MCF 10A (cell line): ENCODE measurements at regions not wholly inside any gene's neighbourhood (a gene's known extent, or its start where the extent isn't known, plus 50 kb on each side); places are given as distances from the start of the nearest gene placed in this dataset.

Experiments
- BruUV-seq: library from RNA; stranded (reverse); fragments of 400-500 nt; replicated peaks from 2 replicates; lab custom pipeline; 2021; lab: Mats Ljungman, UMichigan
- CTCF ChIA-PET: fragments of 300-600 bp; sonication (Branson Sonifier 250); formaldehyde crosslinking; extraction: SDS; loops from one replicate; lab custom pipeline; 2021; ENCODE audit warnings: antibody characterized with exemption, inconsistent platforms; lab: Yijun Ruan, JAX
- POLR2A ChIA-PET: fragments of 300-600, 350-650 bp; sonication (Branson Sonifier 250); formaldehyde crosslinking; extraction: SDS; loops from one replicate; lab custom pipeline; 2020; ENCODE audit warnings: antibody characterized with exemption, inconsistent platforms; lab: Yijun Ruan, JAX
- DNase-seq: peaks from one replicate; pipeline ENCODE4 v3.0.0-alpha.2; 2018; ENCODE audit not compliant: unreplicated experiment
- H3K27ac Mint-ChIP-seq: one replicate; pipeline ENCODE4 v1.8.0; 2022; ENCODE audit warnings: mild to moderate bottlenecking, low read depth, mixed read lengths; ENCODE audit not compliant: unreplicated experiment
- H3K27me3 Mint-ChIP-seq: one replicate; pipeline ENCODE4 v1.8.0; 2022; ENCODE audit warnings: mixed read lengths; ENCODE audit not compliant: insufficient read depth, unreplicated experiment
- H3K36me3 Mint-ChIP-seq: one replicate; pipeline ENCODE4 v1.8.0; 2022; ENCODE audit warnings: mild to moderate bottlenecking, moderate library complexity, mixed read lengths; ENCODE audit not compliant: insufficient read depth, unreplicated experiment
- H3K4me1 Mint-ChIP-seq: one replicate; pipeline ENCODE4 v1.8.0; 2022; ENCODE audit warnings: mixed read lengths; ENCODE audit not compliant: insufficient read depth, unreplicated experiment
- H3K4me3 Mint-ChIP-seq: one replicate; pipeline ENCODE4 v1.8.0; 2022; ENCODE audit warnings: mild to moderate bottlenecking, moderate library complexity, mixed read lengths; ENCODE audit not compliant: unreplicated experiment
- H3K9me3 Mint-ChIP-seq: one replicate; pipeline ENCODE4 v1.8.0; 2022; ENCODE audit warnings: mixed read lengths; ENCODE audit not compliant: unreplicated experiment
- intact Hi-C: fragments of 100-400 bp; cut with micrococcal nuclease; formaldehyde crosslinking; loops from 2 replicates; pipeline ENCODE4 v1.14.1; 2022
- TF ChIP-seq, protein P1 (sequence below): fragments of 200-600 bp; IDR thresholded peaks from one replicate; pipeline ENCODE4 v1.8.0; 2022; ENCODE audit warnings: antibody characterized with exemption, mild to moderate bottlenecking; ENCODE audit not compliant: unreplicated experiment

- Mint-ChIP-seq H3K27ac (no peak overlapping the region), H3K4me3 (no peak overlapping the region), H3K36me3 (no peaks in the 10 kb centered on the region), H3K27me3 (peaks cover 14% of the 10 kb centered on the region), H3K9me3 (no peaks in the 10 kb centered on the region), H3K4me1 (no peaks in the 10 kb centered on the region)
- TF ChIP-seq, protein P1, sequence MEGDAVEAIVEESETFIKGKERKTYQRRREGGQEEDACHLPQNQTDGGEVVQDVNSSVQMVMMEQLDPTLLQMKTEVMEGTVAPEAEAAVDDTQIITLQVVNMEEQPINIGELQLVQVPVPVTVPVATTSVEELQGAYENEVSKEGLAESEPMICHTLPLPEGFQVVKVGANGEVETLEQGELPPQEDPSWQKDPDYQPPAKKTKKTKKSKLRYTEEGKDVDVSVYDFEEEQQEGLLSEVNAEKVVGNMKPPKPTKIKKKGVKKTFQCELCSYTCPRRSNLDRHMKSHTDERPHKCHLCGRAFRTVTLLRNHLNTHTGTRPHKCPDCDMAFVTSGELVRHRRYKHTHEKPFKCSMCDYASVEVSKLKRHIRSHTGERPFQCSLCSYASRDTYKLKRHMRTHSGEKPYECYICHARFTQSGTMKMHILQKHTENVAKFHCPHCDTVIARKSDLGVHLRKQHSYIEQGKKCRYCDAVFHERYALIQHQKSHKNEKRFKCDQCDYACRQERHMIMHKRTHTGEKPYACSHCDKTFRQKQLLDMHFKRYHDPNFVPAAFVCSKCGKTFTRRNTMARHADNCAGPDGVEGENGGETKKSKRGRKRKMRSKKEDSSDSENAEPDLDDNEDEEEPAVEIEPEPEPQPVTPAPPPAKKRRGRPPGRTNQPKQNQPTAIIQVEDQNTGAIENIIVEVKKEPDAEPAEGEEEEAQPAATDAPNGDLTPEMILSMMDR, result no peak
- intact Hi-C loops, result no loop called here
- no peak for DNase-seq
- BruUV-seq, result no TSS peak
- POLR2A ChIA-PET, result interaction anchor here (1.1 kb wide), 1 partner anchor 9 kb away, joined by 3 read pairs; no protein-coding TSS in a partner anchor
- CTCF ChIA-PET, result no interaction called here
Observed at GRCh38 chr10:125505648-125506047, 177.3 kb downstream of the TEX36 start.

DNA sequence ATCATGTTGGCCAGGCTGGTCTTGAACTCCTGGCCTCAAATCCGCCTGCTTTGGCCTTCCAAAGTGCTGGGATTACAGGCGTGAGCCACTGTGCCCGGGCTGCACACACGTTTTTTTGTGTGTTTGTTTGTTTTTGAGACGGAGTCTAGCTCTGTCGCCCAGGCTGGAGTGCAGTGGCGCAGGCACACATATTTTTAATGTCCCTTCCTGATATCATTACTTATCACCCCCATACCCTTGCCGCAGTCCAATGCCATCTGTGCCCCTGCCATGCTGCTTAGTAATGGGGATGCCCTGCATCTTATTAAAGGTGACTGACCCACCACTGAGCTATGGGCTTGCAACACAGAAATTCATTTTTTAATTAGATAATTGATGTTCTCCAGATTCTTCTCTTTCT is 180.7 kb downstream of the TEX36 start:
- Mint-ChIP-seq H3K36me3 (no peaks in the 10 kb centered on the region), H3K4me1 (no peaks in the 10 kb centered on the region), H3K27ac (no peak overlapping the region), H3K9me3 (no peaks in the 10 kb centered on the region), H3K4me3 (no peak overlapping the region), H3K27me3 (peaks cover 45% of the 10 kb centered on the region)
- BruUV-seq, result no TSS peak
- CTCF ChIA-PET, result interaction anchor here (0.7 to 1.2 kb wide), 3 partner anchors 12 to 229 kb away, joined by 4 to 6 read pairs (median 4); no protein-coding TSS in a partner anchor
- POLR2A ChIA-PET, result no interaction called here
- TF ChIP-seq, protein P1, result no peak
- DNase-seq, result no peak
- intact Hi-C loops, result no loop called here

- intact Hi-C loops, result no loop called here
- CTCF ChIA-PET, result no interaction called here
- Mint-ChIP-seq H3K36me3 (no peaks in the 10 kb centered on the region), H3K9me3 (no peaks in the 10 kb centered on the region), H3K4me1 (no peaks in the 10 kb centered on the region), H3K27ac (no peak overlapping the region), H3K27me3 (peaks cover 100% of the 10 kb centered on the region), H3K4me3 (no peak overlapping the region)
- BruUV-seq, result no TSS peak
- POLR2A ChIA-PET, result interaction anchor here (1.6 kb wide), 1 partner anchor 11 kb away, joined by 3 read pairs; no protein-coding TSS in a partner anchor
- no peak for DNase-seq
- TF ChIP-seq, protein P1, result no peak
Observed at GRCh38 chr10:125495386-125495785, 187.6 kb downstream of the TEX36 start.

- H3K4me3 Mint-ChIP-seq, result no peak overlapping the region
- H3K27me3 Mint-ChIP-seq, result peaks cover 100% of the 10 kb centered on the region
- BruUV-seq, result no TSS peak
- no peaks in the 10 kb centered on the region for H3K36me3 Mint-ChIP-seq
- H3K4me1 Mint-ChIP-seq, result no peaks in the 10 kb centered on the region
- TF ChIP-seq, protein P1, result no peak
- no peak overlapping the region for H3K27ac Mint-ChIP-seq
- ChIA-PET CTCF (no interaction called here), POLR2A (interaction anchor here (1.6 kb wide), 1 partner anchor 12 kb away, joined by 3 read pairs; no protein-coding TSS in a partner anchor)
- no peak for DNase-seq
- intact Hi-C loops, result no loop called here
- H3K9me3 Mint-ChIP-seq, result no peaks in the 10 kb centered on the region
Observed at GRCh38 chr10:125494651-125495239, 188.2 kb downstream of the TEX36 start.
